ENCODE measurements at regions not wholly inside any gene's neighbourhood (a gene's known extent, or its start where the extent isn't known, plus 50 kb on each side); places are given as distances from the start of the nearest gene placed in this dataset.
"Not testable (repeated sequence)": the region's sequence is repeated elsewhere in the genome, so short reads cannot be mapped to it uniquely, and the experiment has no call there.

DNA sequence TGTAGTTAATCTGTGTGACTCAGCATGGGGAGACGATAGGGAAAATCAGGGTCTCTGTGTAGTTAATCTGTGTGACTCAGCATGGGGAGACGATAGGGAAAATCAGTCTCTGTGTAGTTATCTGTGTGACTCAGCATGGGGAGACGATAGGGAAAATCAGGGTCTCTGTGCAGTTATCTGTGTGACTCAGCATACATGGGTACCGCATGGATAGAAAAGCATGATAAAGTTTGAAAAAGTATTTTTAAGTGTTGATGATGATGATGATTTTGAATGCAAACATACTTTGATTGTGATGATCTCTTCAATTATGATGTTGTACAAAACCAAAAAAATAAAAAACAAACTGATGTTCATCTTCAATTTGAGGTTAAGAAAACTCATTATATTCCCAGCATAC, 309.8 kb downstream of the TRIML1 start:
- intact Hi-C loops (cut with DNase I, micrococcal nuclease); H3K27ac Mint-ChIP-seq; H3K4me1 Mint-ChIP-seq; DNase-seq; H3K4me3 Mint-ChIP-seq; ATAC-seq; POLR2A ChIA-PET; H3K36me3 Mint-ChIP-seq (ENCODE audit: low read depth); CTCF ChIA-PET; H3K27me3 Mint-ChIP-seq; H3K9me3 Mint-ChIP-seq (ENCODE audit: low read depth): not testable (repeated sequence)

DNA sequence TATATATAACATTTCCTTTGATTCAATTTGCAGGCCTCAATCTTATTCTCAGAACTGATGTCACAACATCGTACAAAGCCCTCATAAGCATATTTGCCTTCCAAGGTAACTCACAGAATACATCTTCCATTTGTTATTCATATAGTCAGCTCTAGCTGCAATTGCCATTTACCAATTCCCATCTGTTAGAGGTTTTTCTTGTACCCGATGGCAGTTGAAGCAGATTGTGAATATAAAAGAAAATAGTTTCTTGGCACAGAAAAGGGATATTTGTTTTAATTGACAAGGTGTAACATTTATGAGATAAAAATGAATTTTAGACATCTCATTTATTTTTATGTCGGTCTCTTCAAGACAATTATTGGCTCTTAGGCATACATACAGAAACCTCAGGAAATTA, 311.3 kb downstream of the TRIML1 start:
- no peaks in the 10 kb centered on the region for H3K36me3 Mint-ChIP-seq (ENCODE audit: low read depth)
- ChIA-PET POLR2A (no interaction called here), CTCF (no interaction called here)
- no peaks in the 10 kb centered on the region for H3K27me3 Mint-ChIP-seq
- H3K27ac Mint-ChIP-seq: no peak overlapping the region
- DNase-seq (no peak), ATAC-seq (no peak)
- peaks cover 6% of the 10 kb centered on the region for H3K9me3 Mint-ChIP-seq (ENCODE audit: low read depth)
- intact Hi-C loops (cut with DNase I, micrococcal nuclease): no loop called here
- no peak overlapping the region for H3K4me3 Mint-ChIP-seq
- H3K4me1 Mint-ChIP-seq: no peaks in the 10 kb centered on the region

DNA sequence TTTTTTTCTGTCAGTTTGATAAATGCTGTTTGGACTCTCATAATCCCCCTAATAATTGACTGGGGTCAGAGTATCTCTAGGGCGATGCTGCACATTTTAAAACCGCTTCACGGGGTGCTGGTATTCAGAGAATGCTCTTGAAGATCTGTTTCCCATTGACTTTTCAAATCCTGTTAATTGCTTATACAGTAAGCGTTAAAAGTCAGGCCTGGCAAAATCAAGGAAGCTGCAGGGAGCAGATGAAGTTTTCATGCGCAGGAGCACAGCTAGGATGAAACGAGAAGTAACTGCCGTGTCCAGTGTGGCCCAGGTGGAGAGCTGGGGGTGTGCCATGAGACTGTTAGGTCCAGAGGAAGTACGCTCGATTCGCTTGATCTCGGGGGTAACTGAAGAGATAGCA, 312.9 kb downstream of the TRIML1 start:
- ATAC-seq (no peak), DNase-seq (no peak)
- intact Hi-C loops (cut with DNase I, micrococcal nuclease): no loop called here
- ChIA-PET POLR2A (no interaction called here), CTCF (no interaction called here)
- Mint-ChIP-seq H3K4me1 (no peaks in the 10 kb centered on the region), H3K4me3 (no peak overlapping the region), H3K9me3 (ENCODE audit: low read depth) (peaks cover 7% of the 10 kb centered on the region), H3K36me3 (ENCODE audit: low read depth) (no peaks in the 10 kb centered on the region), H3K27me3 (no peaks in the 10 kb centered on the region), H3K27ac (no peak overlapping the region)

DNA sequence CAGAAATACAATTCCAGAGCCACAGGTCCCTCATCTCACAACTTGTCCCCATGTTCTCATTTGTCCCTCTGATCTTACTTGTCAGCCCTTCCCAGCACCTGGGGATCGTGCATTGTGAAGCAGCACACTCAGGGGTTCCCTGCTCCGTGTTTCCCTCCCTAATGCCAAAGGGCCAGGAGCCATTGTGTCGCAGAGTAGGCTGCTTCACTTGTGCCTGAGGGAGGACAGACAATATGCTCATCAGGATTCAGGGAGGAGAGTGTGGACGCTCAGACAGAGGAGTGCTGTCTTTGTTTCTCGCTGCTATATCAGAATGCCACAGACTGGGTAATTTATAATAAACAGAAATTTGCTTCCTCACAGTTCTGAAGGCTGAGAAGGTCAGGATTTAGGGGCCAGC, 315.3 kb downstream of the TRIML1 start:
- Mint-ChIP-seq H3K4me3 (no peak overlapping the region), H3K4me1 (no peaks in the 10 kb centered on the region), H3K36me3 (ENCODE audit: low read depth) (no peaks in the 10 kb centered on the region), H3K27me3 (no peaks in the 10 kb centered on the region), H3K27ac (no peak overlapping the region), H3K9me3 (ENCODE audit: low read depth) (peaks cover 10% of the 10 kb centered on the region)
- ATAC-seq (no peak), DNase-seq (no peak)
- POLR2A ChIA-PET: no interaction called here
- CTCF ChIA-PET: no interaction called here
- intact Hi-C loops (cut with DNase I, micrococcal nuclease): no loop called here

DNA sequence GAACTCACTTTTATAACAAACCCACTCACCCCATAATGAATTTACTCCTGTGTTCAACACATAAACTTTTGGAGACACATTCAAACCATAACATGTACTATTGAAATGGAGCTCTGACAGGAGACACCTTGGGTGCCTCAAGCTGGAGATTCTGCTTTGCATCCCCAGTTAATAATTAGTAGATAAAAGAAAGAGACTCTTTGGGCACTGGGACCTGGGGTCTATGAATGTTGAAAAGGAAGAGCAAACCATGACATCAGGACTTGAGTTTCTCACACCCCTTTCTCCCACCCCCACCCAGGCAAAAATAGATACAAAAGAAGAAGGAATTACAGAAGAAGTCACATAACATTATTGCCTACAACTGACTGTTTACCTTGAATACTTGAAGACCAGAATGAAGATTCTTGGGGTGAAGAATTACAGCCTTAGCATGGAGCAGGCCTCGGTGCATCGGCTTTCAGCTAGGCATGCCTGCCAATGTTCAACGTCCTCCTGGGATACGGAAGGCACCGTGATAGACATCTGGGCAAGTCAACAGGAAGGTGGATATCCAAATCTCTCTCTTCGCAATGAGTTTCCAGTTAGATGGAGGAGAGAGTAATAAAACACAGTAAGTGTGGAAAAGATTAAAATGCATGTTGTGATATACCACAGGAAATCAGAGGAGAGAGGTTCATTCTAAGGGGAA, 316.0 kb downstream of the TRIML1 start:
- ATAC-seq (no peak), DNase-seq (no peak)
- no peak overlapping the region for H3K27ac Mint-ChIP-seq
- no peaks in the 10 kb centered on the region for H3K4me1 Mint-ChIP-seq
- H3K9me3 Mint-ChIP-seq (ENCODE audit: low read depth): peaks cover 11% of the 10 kb centered on the region
- POLR2A ChIA-PET: no interaction called here
- no peaks in the 10 kb centered on the region for H3K27me3 Mint-ChIP-seq
- no peaks in the 10 kb centered on the region for H3K36me3 Mint-ChIP-seq (ENCODE audit: low read depth)
- H3K4me3 Mint-ChIP-seq: no peak overlapping the region
- intact Hi-C loops (cut with DNase I, micrococcal nuclease): no loop called here
- CTCF ChIA-PET: no interaction called here

DNA sequence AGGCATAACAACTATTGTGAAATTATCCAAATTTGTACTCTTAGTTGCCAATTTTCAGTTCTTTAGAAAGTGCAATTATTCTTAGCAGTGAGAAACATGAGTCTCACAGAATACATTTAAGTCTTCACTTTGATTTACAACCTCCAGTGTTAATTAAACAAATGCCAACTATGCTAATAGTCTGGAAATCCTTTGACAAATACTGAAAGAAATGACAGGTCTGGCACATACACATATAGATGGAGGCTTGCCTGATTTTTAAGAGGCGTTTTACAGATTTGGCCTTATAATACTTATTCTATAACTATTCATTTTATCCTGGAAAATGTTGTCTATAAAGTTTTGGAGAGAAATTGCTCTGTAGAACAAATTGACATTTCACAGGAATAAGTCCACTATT, 320.1 kb downstream of the TRIML1 start:
- no peaks in the 10 kb centered on the region for H3K4me1 Mint-ChIP-seq
- ChIA-PET POLR2A (no interaction called here), CTCF (no interaction called here)
- intact Hi-C loops (cut with DNase I, micrococcal nuclease): no loop called here
- H3K36me3 Mint-ChIP-seq (ENCODE audit: low read depth): no peaks in the 10 kb centered on the region
- H3K27me3 Mint-ChIP-seq: no peaks in the 10 kb centered on the region
- peaks cover 24% of the 10 kb centered on the region for H3K9me3 Mint-ChIP-seq (ENCODE audit: low read depth)
- no peak overlapping the region for H3K4me3 Mint-ChIP-seq
- ATAC-seq (no peak), DNase-seq (no peak)
- H3K27ac Mint-ChIP-seq: no peak overlapping the region

DNA sequence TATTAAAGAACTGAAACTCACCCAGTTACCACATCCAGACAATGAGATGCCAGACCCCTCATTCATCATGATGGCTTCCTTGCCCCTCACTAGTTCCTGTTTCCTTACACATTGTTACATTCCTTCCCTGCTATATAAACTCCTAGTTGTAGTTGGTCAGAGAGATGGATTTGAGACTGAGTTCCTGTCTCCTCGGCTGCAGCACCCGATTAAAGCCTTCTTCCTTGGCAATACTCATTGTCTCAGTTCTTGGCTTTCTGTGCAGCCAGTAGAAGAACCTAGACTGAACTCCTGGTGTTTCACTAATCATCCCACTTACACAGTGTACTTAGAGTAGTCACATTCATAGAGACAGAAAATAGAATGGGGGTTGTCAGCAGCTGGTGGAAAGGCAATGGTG, 324.7 kb downstream of the TRIML1 start:
- CTCF ChIA-PET: no interaction called here
- no peak overlapping the region for H3K4me3 Mint-ChIP-seq
- ATAC-seq: no peak

DNA sequence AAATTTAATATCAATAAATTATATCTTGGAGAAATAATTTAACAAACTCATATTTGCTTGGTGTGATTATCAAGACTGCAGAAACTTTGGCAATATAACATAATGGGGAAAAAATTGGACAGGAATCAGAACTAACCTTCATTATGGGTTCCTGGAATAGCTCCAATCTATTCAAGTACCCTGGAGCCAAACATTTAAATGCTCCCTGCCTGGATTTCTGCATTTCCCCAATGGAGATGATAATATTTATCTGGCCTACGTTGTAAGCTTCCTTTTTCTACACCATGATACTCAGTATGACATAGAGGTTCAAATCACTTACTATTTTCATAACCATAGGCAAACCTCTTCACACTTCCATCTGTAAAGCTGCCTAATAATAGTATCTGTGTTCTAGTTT, 326.8 kb downstream of the TRIML1 start:
- Mint-ChIP-seq H3K4me1 (no peaks in the 10 kb centered on the region), H3K27me3 (no peaks in the 10 kb centered on the region), H3K9me3 (ENCODE audit: low read depth) (peaks cover 12% of the 10 kb centered on the region), H3K4me3 (no peak overlapping the region), H3K27ac (no peak overlapping the region), H3K36me3 (ENCODE audit: low read depth) (no peaks in the 10 kb centered on the region)
- ChIA-PET CTCF (no interaction called here), POLR2A (no interaction called here)
- DNase-seq: no peak
- intact Hi-C loops (cut with DNase I, micrococcal nuclease): no loop called here
- no peak for ATAC-seq

More for the DNA sequence above, 324.7 kb downstream of the TRIML1 start:
- POLR2A ChIA-PET: no interaction called here
- H3K27ac Mint-ChIP-seq: no peak overlapping the region
- no peaks in the 10 kb centered on the region for H3K27me3 Mint-ChIP-seq
- DNase-seq: no peak
- H3K4me1 Mint-ChIP-seq: no peaks in the 10 kb centered on the region
- H3K9me3 Mint-ChIP-seq (ENCODE audit: low read depth): peaks cover 14% of the 10 kb centered on the region
- H3K36me3 Mint-ChIP-seq (ENCODE audit: low read depth): no peaks in the 10 kb centered on the region
- intact Hi-C loops (cut with DNase I, micrococcal nuclease): no loop called here

DNA sequence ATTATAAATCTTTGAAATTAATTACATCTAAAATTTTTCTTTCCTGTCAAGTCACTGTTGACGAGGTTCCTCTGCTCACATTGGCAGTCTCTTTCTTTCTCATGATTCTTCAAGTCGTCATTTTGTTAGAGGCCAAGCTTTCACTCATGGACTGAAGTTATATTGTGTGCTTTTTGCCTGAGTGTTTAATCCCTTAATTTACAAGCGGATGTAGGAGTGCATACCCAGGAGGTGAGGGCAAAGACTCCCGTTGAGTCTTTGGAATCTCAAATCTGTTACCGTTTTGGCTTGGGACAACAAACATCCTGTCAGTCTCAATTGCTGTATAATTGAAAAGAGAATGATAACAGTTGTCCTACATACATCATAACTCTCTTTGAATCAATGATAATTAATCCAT, 345.0 kb downstream of the TRIML1 start:
- intact Hi-C loops (cut with DNase I, micrococcal nuclease): no loop called here
- no peak for ATAC-seq
- CTCF ChIA-PET: no interaction called here

DNA sequence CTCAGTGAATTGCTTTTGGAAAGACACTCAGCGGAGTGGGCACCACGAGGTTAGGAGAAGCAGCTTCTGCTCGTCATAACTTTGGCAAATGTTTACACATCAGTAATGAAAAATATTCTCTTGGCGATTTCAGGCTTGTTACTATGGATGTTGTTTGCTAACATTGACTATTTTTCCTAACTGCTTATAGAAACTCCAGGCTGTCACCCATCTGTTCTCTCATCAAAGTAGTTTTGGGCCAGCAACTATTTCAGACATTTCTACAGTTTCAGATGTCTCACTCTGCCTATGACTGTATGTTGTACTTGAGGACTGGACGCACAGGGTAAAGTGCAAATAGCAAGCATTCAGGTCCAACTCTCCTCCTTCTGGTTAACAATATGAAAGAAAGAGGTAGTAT, 346.7 kb downstream of the TRIML1 start:
- intact Hi-C loops (cut with DNase I, micrococcal nuclease): no loop called here
- ChIA-PET CTCF (no interaction called here), POLR2A (no interaction called here)
- Mint-ChIP-seq H3K4me3 (no peak overlapping the region), H3K36me3 (ENCODE audit: low read depth) (no peaks in the 10 kb centered on the region), H3K27me3 (no peaks in the 10 kb centered on the region), H3K9me3 (ENCODE audit: low read depth) (peaks cover 9% of the 10 kb centered on the region), H3K4me1 (no peaks in the 10 kb centered on the region), H3K27ac (no peak overlapping the region)
- no peak for ATAC-seq
- no peak for DNase-seq

More for the DNA sequence above, 345.0 kb downstream of the TRIML1 start:
- no peak for DNase-seq
- H3K4me1 Mint-ChIP-seq: no peaks in the 10 kb centered on the region
- POLR2A ChIA-PET: no interaction called here
- H3K9me3 Mint-ChIP-seq (ENCODE audit: low read depth): peaks cover 7% of the 10 kb centered on the region
- H3K4me3 Mint-ChIP-seq: no peak overlapping the region
- H3K27ac Mint-ChIP-seq: no peak overlapping the region
- no peaks in the 10 kb centered on the region for H3K27me3 Mint-ChIP-seq
- no peaks in the 10 kb centered on the region for H3K36me3 Mint-ChIP-seq (ENCODE audit: low read depth)

DNA sequence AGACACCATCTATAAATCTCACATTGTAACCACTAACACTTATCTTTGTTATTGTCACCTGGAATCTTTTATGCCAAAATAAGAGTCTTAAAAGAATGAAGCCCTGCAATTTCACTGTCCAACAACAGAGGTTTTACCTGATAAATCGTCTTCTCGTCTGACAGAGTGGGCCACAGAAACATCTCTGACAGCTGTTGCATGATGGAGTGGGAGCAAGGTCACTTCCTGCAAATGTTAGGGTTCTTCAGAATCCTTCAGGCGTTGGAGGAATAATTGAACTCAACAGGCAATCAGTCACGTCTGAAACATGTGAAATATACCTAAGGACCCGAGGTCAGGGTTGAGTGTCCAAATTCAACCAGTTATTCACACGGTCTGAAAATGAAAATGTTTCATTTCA, 353.6 kb downstream of the TRIML1 start:
- no peak overlapping the region for H3K27ac Mint-ChIP-seq
- no peaks in the 10 kb centered on the region for H3K4me1 Mint-ChIP-seq
- H3K4me3 Mint-ChIP-seq: no peak overlapping the region
- no peaks in the 10 kb centered on the region for H3K36me3 Mint-ChIP-seq (ENCODE audit: low read depth)
- no peak for ATAC-seq
- no peak for DNase-seq
- ChIA-PET POLR2A (no interaction called here), CTCF (no interaction called here)
- H3K27me3 Mint-ChIP-seq: no peaks in the 10 kb centered on the region
- intact Hi-C loops (cut with DNase I, micrococcal nuclease): no loop called here
- peaks cover 14% of the 10 kb centered on the region for H3K9me3 Mint-ChIP-seq (ENCODE audit: low read depth)

DNA sequence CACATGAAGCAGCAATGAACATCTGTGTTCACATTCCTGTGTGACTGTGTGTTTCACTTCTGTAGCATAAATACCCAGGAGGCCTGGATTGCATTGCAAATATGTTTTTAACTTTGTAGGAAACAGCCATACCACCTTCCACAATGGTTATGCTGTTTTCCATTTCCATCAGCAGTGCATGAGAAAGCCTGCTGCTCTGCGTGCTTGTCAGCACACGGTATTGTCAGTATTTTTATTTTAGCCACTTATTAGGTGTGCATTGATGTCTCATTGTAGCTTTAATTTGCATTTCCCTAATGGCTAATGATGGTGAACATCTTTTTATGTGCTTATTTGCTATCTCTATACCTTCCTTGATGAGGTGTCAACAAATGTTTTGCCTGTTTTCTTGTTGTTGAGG, 355.9 kb downstream of the TRIML1 start:
- H3K27ac Mint-ChIP-seq: no peak overlapping the region
- intact Hi-C loops (cut with DNase I, micrococcal nuclease): no loop called here
- no peak for ATAC-seq
- POLR2A ChIA-PET: no interaction called here
- peaks cover 20% of the 10 kb centered on the region for H3K9me3 Mint-ChIP-seq (ENCODE audit: low read depth)
- CTCF ChIA-PET: no interaction called here
- H3K4me1 Mint-ChIP-seq: no peaks in the 10 kb centered on the region
- no peak for DNase-seq
- H3K27me3 Mint-ChIP-seq: no peaks in the 10 kb centered on the region
- no peak overlapping the region for H3K4me3 Mint-ChIP-seq
- no peaks in the 10 kb centered on the region for H3K36me3 Mint-ChIP-seq (ENCODE audit: low read depth)

DNA sequence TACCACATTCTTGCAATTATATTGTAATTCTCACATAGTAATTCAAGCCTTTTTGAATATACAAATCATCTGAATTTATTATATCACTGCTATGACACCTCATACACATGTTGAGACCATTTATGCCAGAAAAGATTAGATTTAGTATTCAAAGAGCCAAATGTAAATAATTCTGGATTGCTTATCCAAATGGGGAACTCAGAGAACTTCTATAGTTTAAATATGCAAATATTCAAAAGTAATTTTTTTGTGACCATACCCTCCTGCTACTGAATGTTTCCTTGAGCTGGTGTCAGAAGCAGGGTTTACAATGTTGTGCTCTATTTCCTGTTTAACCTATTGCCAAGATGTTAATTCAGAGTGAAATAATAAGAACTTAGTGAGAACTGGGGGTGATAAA, 372.2 kb downstream of the TRIML1 start:
- H3K9me3 Mint-ChIP-seq (ENCODE audit: low read depth): peaks cover 32% of the 10 kb centered on the region
- no peak for ATAC-seq
- POLR2A ChIA-PET: no interaction called here
- no peaks in the 10 kb centered on the region for H3K4me1 Mint-ChIP-seq
- no peak for DNase-seq
- H3K36me3 Mint-ChIP-seq (ENCODE audit: low read depth): no peaks in the 10 kb centered on the region
- no peak overlapping the region for H3K27ac Mint-ChIP-seq
- H3K4me3 Mint-ChIP-seq: no peak overlapping the region
- no peaks in the 10 kb centered on the region for H3K27me3 Mint-ChIP-seq
- intact Hi-C loops (cut with DNase I, micrococcal nuclease): no loop called here
- CTCF ChIA-PET: no interaction called here
